IPS-15b (cell line): ENCODE measurements at regions not wholly inside any gene's neighbourhood (a gene's known extent, or its start where the extent isn't known, plus 50 kb on each side); places are given as distances from the start of the nearest gene placed in this dataset.
"Not testable (repeated sequence)": the region's sequence is repeated elsewhere in the genome, so short reads cannot be mapped to it uniquely, and the experiment has no call there.

Experiments
- H3K27me3 ChIP-seq: one replicate; pipeline ENCODE4 v1.6.1; 2013; ENCODE audit warnings: low read length; ENCODE audit not compliant: control insufficient read depth, insufficient read depth
- H3K36me3 ChIP-seq: one replicate; pipeline ENCODE4 v1.6.1; 2013; ENCODE audit warnings: low read length; ENCODE audit not compliant: control insufficient read depth, insufficient read depth
- H3K4me1 ChIP-seq: one replicate; pipeline ENCODE4 v1.6.1; 2013; ENCODE audit warnings: mild to moderate bottlenecking, low read length; ENCODE audit not compliant: control insufficient read depth, insufficient read depth
- H3K4me3 ChIP-seq: one replicate; pipeline ENCODE4 v1.5.1; 2013; ENCODE audit warnings: low read depth, low read length
- H3K9ac ChIP-seq: one replicate; pipeline ENCODE4 v1.6.1; 2013; ENCODE audit warnings: low read depth, mild to moderate bottlenecking, low read length
- H3K9me3 ChIP-seq: one replicate; pipeline ENCODE4 v1.6.1; 2013; ENCODE audit warnings: mild to moderate bottlenecking, low read length; ENCODE audit not compliant: control insufficient read depth, insufficient read depth

GRCh38 chr13:59414006-59414405, 749.7 kb downstream of the DIAPH3 start:
- H3K36me3 ChIP-seq, result no peaks in the 10 kb centered on the region
- H3K4me3 ChIP-seq, result no peak overlapping the region
- no peaks in the 10 kb centered on the region for H3K27me3 ChIP-seq
- H3K9ac ChIP-seq, result no peak overlapping the region
- H3K4me1 ChIP-seq, result peaks cover 20% of the 10 kb centered on the region
- no peaks in the 10 kb centered on the region for H3K9me3 ChIP-seq

GRCh38 chr13:59415498-59415897, 748.2 kb downstream of the DIAPH3 start:
- H3K4me1 ChIP-seq, result peaks cover 7% of the 10 kb centered on the region
- no peaks in the 10 kb centered on the region for H3K36me3 ChIP-seq
- H3K9ac ChIP-seq, result no peak overlapping the region
- no peaks in the 10 kb centered on the region for H3K27me3 ChIP-seq
- H3K9me3 ChIP-seq, result no peaks in the 10 kb centered on the region
- H3K4me3 ChIP-seq, result no peak overlapping the region

- H3K9ac ChIP-seq, result no peak overlapping the region
- H3K27me3 ChIP-seq, result no peaks in the 10 kb centered on the region
Observed at GRCh38 chr13:59416561-59416960, 747.2 kb downstream of the DIAPH3 start.

DNA sequence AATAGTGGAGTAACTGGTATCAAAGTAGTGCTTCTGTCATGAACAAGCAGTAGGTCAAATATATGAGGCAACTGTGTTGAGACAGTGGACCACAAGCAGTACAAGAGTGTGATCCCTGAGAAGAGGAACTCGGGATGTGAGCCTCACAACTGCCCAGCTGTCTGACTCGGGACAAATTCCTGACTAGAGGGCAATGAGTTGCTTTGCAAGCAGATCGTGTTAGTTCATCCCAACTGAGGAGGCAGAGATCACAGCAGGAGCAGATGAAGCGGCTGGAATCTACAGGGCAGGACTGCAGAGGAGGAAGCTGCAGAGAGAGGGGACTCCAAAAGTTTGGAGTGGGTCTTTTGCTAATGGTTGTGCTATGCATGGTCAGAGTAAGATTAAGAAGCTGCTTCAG, 741.1 kb downstream of the DIAPH3 start:
- Histone ChIP-seq H3K9ac (no peak overlapping the region), H3K36me3 (no peaks in the 10 kb centered on the region), H3K9me3 (no peaks in the 10 kb centered on the region), H3K4me3 (no peak overlapping the region), H3K27me3 (no peaks in the 10 kb centered on the region), H3K4me1 (peaks cover 3% of the 10 kb centered on the region)

More at GRCh38 chr13:59416561-59416960, 747.2 kb downstream of the DIAPH3 start:
- no peak overlapping the region for H3K4me3 ChIP-seq
- H3K4me1 ChIP-seq, result peaks cover 7% of the 10 kb centered on the region
- no peaks in the 10 kb centered on the region for H3K36me3 ChIP-seq
- no peaks in the 10 kb centered on the region for H3K9me3 ChIP-seq

DNA sequence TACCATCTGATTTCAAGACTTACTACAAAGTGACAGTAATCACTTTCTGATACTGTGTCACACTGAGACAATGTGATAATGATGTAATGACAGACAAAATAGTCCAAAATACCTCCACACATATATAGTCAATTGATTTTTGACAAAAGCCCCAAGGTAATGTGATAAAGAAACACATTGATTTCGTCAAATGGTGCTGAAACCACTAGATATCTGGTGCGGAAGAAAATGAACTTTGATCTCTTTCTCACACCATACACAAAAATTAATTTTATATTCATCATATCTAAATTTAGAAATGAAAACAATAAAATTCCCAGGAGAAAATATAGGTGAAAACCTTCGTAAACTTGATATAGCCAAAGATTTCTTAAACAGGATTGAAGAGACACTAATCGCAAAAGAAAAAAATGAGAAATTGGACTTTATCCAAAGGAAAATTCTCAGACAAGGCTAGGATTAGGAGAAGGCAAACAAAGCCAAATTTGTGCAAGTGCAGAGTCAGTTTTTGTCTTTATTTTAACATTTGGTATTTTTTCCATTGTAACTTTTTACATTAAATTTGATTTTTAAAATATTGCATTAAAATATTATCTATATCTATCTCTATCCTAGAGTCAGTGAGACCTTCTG, 739.9 kb downstream of the DIAPH3 start:
- Histone ChIP-seq H3K36me3 (no peaks in the 10 kb centered on the region), H3K9ac (no peak overlapping the region), H3K4me3 (no peak overlapping the region), H3K4me1 (peaks cover 3% of the 10 kb centered on the region), H3K9me3 (no peaks in the 10 kb centered on the region), H3K27me3 (no peaks in the 10 kb centered on the region)

DNA sequence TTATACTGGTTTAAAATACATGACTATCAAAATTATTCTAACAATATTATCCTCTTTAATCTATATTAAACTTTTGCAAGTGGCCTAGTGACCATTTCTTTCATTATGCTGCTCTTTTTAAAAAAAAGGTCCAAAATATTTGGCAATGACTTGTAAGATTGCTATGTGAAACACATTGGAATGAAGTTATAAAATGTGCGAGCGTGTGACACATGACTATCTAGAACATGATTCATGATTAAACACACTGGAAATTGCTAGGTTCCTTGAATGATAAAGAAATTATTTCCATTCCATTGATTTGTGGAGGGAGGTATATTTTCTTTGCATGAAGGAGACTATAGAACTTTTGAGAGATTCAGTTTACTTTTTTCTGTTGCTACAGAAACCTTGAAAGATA, 739.1 kb downstream of the DIAPH3 start:
- no peaks in the 10 kb centered on the region for H3K9me3 ChIP-seq
- no peaks in the 10 kb centered on the region for H3K27me3 ChIP-seq
- peaks cover 3% of the 10 kb centered on the region for H3K4me1 ChIP-seq
- H3K36me3 ChIP-seq, result no peaks in the 10 kb centered on the region
- no peak overlapping the region for H3K9ac ChIP-seq
- no peak overlapping the region for H3K4me3 ChIP-seq

GRCh38 chr13:59425211-59425741, 738.5 kb downstream of the DIAPH3 start:
- no peaks in the 10 kb centered on the region for H3K9me3 ChIP-seq
- H3K9ac ChIP-seq, result no peak overlapping the region
- H3K36me3 ChIP-seq, result no peaks in the 10 kb centered on the region
- H3K27me3 ChIP-seq, result no peaks in the 10 kb centered on the region
- H3K4me1 ChIP-seq, result peaks cover 3% of the 10 kb centered on the region
- no peak overlapping the region for H3K4me3 ChIP-seq

- Histone ChIP-seq H3K9ac (no peak overlapping the region), H3K36me3 (no peaks in the 10 kb centered on the region)
Observed at GRCh38 chr13:59435024-59435423, 728.7 kb downstream of the DIAPH3 start.

DNA sequence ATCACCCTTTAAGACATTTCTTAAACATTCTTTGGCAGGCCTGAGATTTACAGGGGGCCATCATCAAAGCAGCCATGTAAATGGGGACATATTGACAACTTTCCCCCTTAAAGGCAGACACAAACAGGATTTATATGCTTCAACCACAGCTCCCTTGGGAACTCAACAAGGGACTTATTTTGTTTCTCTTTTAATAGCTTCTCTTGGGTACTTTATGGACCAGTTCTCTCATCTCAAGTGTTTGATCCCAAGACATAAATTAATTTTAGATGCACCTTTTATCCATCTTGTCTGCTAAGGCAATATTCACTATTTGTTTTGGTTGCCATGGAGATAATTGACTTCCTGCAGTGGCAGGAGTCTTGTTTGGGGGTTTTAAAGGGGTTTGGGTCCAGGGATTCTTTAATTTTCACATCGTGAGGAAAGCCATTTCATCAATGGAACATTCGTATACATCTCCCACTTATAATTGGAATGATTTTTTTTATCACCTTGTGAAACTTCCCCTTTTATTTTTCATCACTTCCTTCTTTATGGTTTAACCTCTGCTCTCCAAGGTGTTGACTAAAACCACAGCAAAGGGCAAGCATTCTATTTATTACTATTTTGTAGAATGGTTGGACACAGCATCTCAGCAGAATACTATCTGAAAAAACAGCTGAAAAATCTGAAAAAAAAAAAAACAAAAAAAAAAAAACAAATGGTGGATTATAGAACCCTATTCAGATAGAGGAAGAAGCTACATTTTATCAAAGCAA, 726.0 kb downstream of the DIAPH3 start:
- Histone ChIP-seq H3K4me3 (no peak overlapping the region), H3K9ac (no peak overlapping the region), H3K27me3 (no peaks in the 10 kb centered on the region), H3K4me1 (peaks cover 3% of the 10 kb centered on the region), H3K36me3 (no peaks in the 10 kb centered on the region), H3K9me3 (peaks cover 6% of the 10 kb centered on the region)

More at GRCh38 chr13:59435024-59435423, 728.7 kb downstream of the DIAPH3 start:
- Histone ChIP-seq H3K4me1 (no peaks in the 10 kb centered on the region), H3K27me3 (no peaks in the 10 kb centered on the region), H3K4me3 (no peak overlapping the region), H3K9me3 (peaks cover 8% of the 10 kb centered on the region)

DNA sequence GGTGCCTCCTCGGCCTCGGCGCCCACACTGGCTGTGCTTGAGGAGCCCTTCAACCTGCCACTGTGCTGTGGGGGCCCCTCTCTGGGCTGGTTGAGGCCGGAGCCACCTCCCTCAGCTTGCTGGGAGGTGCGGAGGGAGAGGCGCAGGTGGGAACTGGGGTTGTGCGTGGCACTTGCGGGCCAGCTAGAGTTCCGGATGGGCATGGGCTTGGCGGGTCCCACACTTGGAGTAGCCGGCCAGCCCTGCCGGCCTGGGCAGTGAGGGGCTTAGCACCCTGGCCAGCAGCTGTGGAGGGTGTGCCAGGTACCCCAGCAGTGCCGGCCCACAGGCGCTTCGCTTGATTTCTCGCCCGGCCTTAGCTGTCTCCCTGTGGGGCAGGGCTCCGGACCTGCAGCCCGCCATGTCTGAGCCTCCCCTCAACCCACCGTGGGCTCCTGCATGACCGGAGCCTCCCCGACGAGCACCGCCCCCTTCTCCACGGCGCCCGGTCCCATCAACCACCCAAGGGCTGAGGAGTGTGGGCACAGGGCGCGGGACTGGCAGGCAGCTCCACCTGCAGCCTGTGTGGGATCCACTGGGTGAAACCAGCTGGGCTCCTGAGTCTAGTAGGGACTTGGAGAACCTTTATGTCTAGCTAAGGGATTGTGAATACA, 723.8 kb downstream of the DIAPH3 start:
- Histone ChIP-seq H3K4me3 (no peak overlapping the region), H3K4me1 (peaks cover 3% of the 10 kb centered on the region), H3K27me3 (no peaks in the 10 kb centered on the region), H3K9ac (no peak overlapping the region), H3K36me3 (no peaks in the 10 kb centered on the region), H3K9me3 (peaks cover 2% of the 10 kb centered on the region)

- H3K9me3 ChIP-seq, H3K4me1 ChIP-seq, H3K27me3 ChIP-seq, H3K4me3 ChIP-seq, H3K9ac ChIP-seq, H3K36me3 ChIP-seq: not testable (repeated sequence)
Observed at GRCh38 chr13:59441068-59441467, 722.7 kb downstream of the DIAPH3 start.
